ENCODE measurements at regions not wholly inside any gene's neighbourhood (a gene's known extent, or its start where the extent isn't known, plus 50 kb on each side); places are given as distances from the start of the nearest gene placed in this dataset.
"Not testable (repeated sequence)": the region's sequence is repeated elsewhere in the genome, so short reads cannot be mapped to it uniquely, and the experiment has no call there.

DNA sequence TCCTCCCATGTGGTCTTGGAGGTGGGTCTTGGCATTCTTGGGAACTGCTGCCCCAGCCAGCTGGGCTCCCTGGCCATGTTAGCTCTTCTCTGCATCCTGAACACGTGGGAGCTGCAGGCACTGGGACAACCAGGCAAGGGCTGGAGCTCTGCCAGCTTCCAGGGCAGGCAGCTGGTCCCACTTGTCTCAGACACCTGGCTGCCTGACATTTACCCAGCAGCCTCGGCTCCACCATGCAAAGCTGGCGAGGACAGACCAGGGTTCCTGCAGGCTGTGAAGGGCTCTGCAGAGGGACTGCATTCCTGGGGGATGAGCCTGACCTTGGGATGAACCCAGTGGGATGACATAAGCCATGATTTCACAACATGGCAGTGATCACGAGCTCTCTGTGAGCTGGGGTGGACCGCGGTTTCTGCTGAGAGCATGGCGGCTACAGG lies 99.0 kb upstream of the TSHZ3 start:
- no peak for ATAC-seq

- no peak for ATAC-seq
Measured at GRCh38 chr19:31449379-31449778, 100.1 kb upstream of the TSHZ3 start.

DNA sequence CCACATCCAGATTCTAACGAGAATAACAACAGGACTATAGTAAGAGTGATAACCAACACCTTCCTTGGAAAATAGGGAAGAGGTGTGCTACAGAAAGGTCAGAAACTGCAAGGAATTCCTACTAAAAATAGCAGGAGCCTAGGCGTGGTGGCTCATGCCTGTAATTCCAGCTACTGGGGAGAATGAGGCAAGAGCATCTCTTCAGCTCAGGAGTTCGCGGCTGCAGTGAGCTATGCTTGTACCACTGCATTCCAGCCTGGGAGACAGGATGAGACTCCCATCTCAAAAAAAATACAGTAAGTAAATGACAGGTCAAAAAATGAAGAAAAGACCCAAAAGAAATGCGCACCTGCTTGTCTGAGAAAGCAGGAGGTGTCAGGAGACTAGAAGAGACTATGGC lies 101.5 kb upstream of the TSHZ3 start:
- no peak for ATAC-seq

- no peak for ATAC-seq
Measured at GRCh38 chr19:31451686-31452330, 102.6 kb upstream of the TSHZ3 start.

- no peak for ATAC-seq
Measured at GRCh38 chr19:31459430-31459829, 110.2 kb upstream of the TSHZ3 start.

- ATAC-seq, result no peak
Measured at GRCh38 chr19:31461814-31462539, 112.7 kb upstream of the TSHZ3 start.

GRCh38 chr19:31470229-31470939 lies 121.1 kb upstream of the TSHZ3 start:
- no peak for ATAC-seq

- ATAC-seq, result no peak
Measured at GRCh38 chr19:31470952-31471351, 121.7 kb upstream of the TSHZ3 start.

DNA sequence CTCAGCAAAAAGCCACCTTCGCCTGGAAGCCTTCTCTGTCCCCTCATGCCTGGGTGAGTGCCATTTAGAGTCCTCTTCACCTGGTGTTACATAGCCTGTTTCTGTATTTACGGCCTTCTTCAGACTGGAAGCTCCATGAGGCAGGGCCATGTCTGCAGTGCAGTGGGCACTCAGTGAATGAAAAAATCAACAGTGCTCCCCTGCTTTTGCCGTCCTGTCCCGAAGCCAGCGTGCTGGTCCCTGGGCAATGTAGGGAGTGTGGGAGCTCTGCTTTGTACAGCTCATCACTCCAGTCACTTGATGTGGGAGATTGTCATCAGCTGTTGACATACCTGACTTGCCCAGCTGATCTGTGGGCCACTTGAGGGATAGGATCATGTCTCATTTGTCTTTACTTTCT lies 129.0 kb upstream of the TSHZ3 start:
- no peak for ATAC-seq

DNA sequence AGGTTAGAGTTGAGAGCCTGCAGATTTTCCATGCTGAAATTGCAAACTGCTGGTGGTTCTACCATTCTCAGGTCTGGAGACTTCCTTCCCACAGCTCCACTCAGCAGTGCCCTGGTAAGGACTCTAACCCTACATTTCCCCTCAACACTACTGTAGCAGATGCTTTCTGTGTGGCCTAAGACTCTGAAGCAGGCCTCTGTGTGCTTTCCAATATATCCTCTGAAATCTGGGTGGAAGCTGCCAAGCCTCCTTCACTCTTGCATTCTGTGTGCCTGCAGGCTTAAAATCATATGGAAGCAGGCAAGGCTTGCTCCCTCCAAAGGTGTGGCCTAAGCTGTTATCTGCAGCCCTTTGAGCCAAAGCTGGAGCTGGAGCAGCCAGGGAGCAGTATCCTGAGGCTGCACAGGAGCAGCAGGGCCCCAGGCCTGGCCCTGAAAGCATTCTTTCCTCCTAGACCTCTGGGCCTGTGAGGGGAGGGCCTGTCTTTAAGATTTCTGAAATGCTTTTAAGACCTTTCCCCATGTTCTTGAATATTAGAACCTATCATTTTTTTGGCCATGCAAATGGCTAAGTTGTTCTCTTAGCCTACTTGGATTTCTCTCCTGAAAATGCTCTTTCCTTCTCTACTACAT lies 134.1 kb upstream of the TSHZ3 start:
- ATAC-seq, result no peak

DNA sequence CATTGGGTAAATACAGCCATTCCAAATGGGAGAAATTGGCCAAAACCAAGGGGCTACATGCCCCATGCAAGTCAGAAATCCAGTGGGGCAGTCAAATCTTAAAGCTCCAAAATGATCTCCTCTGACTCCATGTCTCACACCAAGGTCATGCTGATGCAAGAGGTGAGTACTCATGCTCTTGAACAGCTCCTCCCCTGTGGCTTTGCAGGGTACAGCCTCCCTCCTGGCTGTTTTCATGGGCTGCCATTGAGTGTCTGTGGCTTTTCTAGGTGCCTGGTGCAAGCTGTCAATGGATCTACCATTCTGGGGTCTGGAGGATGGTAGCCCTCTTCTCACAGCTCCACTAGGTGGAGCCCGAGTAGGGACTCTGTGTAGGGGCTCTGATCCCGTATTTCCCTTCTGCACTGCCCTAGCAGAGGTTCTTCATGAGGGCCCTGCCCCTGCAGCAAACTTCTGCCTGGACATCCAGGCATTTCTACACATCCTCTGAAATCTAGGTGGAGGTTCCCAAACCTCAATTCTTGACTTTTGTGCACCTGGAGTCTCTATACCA lies 135.7 kb upstream of the TSHZ3 start:
- not testable (repeated sequence) for ATAC-seq

GRCh38 chr19:31485472-31485871 lies 136.2 kb upstream of the TSHZ3 start:
- ATAC-seq, result no peak

DNA sequence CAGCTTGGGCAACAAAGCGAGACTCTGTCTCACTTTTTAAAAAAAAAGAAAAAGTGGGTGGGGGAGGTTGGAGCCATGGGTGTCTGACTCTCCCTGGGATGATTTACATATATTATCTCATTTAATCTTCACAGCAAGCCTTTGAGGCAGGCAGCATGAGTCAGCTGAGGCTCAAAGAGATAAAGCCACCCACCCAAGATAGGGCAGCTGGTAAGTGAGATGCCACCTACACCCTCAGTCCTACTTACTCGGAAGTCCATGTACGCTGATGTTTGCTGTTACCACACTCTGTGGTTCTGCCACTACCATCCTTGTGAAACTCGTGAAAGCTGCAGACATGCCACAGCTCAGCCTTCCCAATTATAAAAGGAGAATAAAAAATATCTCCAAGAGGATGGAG lies 142.0 kb upstream of the TSHZ3 start:
- no peak for ATAC-seq

GRCh38 chr19:31492050-31492449 lies 142.8 kb upstream of the TSHZ3 start:
- no peak for ATAC-seq

DNA sequence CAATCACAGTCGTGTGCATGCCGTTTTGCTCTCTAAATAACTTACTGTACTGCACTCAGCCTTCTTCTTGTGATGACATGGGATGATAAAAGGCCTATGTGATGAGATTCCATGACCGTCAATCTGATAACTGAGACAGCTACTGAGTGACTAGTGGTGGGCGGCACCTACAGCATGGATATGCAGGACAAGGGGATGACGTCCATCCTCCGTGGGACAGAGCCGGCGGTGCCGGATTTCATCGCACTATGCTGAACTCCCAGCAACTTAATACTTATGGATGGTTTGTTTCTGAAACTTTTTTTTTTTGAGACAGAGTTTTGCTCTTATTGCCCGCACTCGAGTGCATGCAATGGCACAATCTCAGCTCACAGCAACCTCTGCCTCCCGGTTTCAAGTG lies 146.8 kb upstream of the TSHZ3 start:
- ATAC-seq, result no peak

- no peak for ATAC-seq
Measured at GRCh38 chr19:31497709-31498108, 148.5 kb upstream of the TSHZ3 start.

- ATAC-seq, result no peak
Measured at GRCh38 chr19:31498781-31499180, 149.5 kb upstream of the TSHZ3 start.

GRCh38 chr19:31499281-31500196 lies 150.3 kb upstream of the TSHZ3 start:
- no peak for ATAC-seq

GRCh38 chr19:31500197-31500830 lies 151.1 kb upstream of the TSHZ3 start:
- no peak for ATAC-seq

GRCh38 chr19:31500946-31501345 lies 151.7 kb upstream of the TSHZ3 start:
- ATAC-seq, result no peak

GRCh38 chr19:31501427-31502195 lies 152.4 kb upstream of the TSHZ3 start:
- ATAC-seq, result no peak

Data from esophagus mucosa (tissue), 1 donor.